ENCODE measurements at regions not wholly inside any gene's neighbourhood (a gene's known extent, or its start where the extent isn't known, plus 50 kb on each side); places are given as distances from the start of the nearest gene placed in this dataset.
A peak's percentile ranks its signal among the peaks of the same experiment; 100 is the strongest.
"Not testable (repeated sequence)": the region's sequence is repeated elsewhere in the genome, so short reads cannot be mapped to it uniquely, and the experiment has no call there.

GRCh38 chr6:142016666-142017065 is 116.1 kb upstream of the GJE1 start:
- DNase-seq (ENCODE audit: low spot score) = not testable (repeated sequence)

GRCh38 chr6:142015463-142015862 is 117.3 kb upstream of the GJE1 start:
- not testable (repeated sequence) for DNase-seq (ENCODE audit: low spot score)

GRCh38 chr6:142015011-142015410 is 117.7 kb upstream of the GJE1 start:
- DNase-seq (ENCODE audit: low spot score) = no peak

GRCh38 chr6:142014515-142014914 is 118.2 kb upstream of the GJE1 start:
- no peak for DNase-seq (ENCODE audit: low spot score)

DNA sequence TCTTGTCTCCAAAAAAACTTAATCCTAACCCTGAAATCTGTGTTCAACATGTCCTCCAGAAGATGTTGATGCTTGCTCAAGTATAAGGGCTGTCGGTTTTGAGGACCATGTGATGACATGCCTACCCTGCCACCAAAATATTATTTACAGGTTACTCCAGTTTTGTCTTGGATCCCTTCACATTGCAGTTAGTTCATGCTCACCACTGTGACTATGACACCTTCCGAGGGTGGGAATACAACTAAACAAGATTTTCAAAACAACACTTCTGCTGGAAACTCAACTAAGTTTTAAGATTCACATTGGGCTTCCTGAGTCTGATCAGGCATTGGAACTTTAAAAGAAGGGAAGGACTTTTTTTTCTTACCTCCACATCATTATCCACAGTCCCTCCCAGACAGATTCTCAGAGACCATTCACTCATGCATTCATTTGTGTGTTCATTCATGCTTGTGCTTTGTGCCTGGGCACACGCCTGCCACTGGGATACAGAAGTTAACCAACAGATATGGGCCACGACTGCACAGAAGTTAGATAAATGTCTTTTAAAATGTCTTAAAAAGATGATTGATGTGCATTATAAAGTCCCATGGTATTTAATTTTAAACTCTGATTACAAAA is 118.7 kb upstream of the GJE1 start:
- no peak for DNase-seq (ENCODE audit: low spot score)

GRCh38 chr6:142013287-142013686 is 119.4 kb upstream of the GJE1 start:
- DNase-seq (ENCODE audit: low spot score) = no peak

- DNase-seq (ENCODE audit: low spot score) = no peak
Measured at GRCh38 chr6:142011775-142012174, 121.0 kb upstream of the GJE1 start.

DNA sequence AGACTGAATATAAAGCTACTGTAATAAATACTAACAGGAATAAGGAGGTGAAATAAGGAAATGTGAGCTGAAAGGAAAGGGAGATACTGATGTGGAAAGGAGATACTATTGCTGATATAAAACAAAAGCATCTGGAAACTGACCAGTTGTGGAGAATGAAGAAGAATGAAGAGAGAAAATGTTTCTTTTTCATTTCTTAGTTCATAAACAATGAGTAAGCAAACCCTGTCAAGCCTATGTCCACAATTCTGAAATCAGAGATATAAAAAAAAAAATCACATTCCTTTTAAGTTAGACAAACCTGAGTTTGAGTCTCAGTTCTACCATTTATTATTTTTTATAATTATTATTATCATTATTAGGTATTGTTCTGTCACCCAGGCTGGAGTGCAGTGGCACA is 121.6 kb upstream of the GJE1 start:
- no peak for DNase-seq (ENCODE audit: low spot score)

DNA sequence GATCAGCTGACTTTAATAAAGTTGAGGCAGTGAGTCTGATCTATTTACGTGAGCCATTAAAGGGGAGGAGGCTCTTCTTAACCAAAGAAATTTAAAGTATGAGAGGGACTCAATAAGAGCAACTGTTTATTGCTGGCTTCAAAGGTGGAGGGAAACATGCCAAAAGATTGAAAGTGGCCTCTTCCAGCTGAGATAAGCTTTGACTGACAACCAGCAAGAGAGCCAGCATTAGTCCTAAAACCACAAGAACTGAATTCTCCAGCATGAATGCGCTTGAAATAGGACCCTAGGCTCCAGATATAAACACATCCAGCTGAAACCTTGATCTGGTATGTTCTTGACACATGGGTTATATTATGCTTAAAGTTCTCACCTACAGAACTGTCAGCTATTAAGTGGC is 123.1 kb upstream of the GJE1 start:
- DNase-seq (ENCODE audit: low spot score) = no peak

GRCh38 chr6:142008781-142009180 is 123.9 kb upstream of the GJE1 start:
- DNase-seq (ENCODE audit: low spot score) = no peak

GRCh38 chr6:142008016-142008735 is 124.5 kb upstream of the GJE1 start:
- DNase-seq (ENCODE audit: low spot score) = no peak

DNA sequence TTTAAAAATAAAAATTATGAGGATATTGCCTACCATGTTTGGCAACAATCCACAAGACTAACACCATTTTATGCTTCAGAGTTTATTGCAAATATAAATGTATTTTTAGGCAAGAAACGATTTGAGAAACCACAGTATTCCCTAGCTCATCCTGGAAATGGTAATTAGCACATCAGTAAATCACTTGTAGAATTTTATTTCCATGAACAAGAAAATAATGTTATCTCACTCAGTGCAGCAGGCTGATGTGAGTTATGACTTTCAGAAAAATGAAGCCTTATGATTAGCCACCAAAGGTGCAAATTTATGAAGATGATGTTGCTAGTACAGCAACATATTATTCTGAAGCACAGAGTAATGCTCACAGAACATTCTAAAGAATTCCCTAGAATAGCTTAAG is 127.7 kb upstream of the GJE1 start:
- no peak for DNase-seq (ENCODE audit: low spot score)

DNA sequence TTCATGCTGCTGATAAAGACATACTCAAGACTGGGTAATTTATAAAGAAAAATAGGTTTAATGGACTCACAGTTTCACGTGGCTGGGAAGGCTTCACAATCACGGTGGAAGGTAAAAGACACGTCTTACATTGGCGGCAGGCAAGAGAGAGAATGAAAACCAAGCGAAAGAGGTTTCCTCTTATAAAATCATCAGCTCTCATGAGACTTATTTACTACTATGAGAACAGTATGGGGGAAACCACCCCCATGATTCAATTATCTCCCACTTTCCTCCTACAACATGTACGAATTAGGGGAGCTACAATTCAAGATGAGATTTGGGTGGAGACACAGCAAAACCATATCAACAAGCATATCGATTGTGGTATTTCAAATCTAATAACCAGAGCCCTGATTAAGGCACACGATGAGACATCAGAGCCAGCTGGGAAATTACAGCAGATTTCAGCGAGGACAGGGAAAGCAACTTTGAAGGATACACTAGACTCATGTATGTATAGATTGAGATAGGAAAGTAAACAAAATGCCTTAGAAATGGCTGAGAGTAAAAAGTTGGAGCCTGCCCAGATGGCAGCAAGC is 129.8 kb upstream of the GJE1 start:
- no peak for DNase-seq (ENCODE audit: low spot score)

- DNase-seq (ENCODE audit: low spot score) = no peak
Measured at GRCh38 chr6:141996823-141997222, 135.9 kb upstream of the GJE1 start.

DNA sequence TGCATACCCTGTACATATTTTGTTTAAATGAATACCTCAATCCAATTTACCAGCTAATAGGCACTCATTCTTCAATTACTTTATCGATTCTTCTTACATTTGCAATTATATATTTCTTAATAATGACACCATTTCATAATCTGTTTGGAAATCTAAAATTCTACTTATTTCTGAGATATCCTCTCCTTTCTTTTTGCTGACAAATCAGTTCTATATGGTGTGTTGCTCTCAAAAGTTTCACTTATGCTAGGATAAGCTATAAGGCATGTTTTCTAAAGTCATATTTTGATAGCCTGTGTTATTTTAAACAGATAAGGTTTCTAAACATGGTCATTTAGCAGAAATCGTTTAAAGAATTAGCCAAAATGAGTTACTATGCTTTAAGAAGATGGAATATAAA is 140.6 kb upstream of the GJE1 start:
- no peak for DNase-seq (ENCODE audit: low spot score)

DNA sequence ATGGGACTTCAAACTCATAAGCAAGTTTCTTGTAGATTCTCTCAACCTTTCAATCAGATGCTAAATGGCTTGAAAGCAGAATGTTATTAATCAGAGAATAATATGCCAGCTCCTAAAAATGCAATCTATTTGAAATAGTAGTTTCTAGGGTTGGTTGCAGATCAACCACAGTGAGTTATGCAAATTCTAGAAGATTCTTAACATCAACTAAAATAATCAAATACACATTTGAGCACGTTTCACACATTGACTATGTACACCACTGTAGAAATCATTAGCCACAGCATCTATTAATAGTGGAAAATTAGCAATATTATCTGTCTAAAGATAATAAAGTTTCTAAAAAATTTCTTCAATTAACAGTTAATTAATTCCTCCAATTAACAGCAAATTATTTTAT is 141.9 kb upstream of the GJE1 start:
- DNase-seq (ENCODE audit: low spot score) = no peak

DNA sequence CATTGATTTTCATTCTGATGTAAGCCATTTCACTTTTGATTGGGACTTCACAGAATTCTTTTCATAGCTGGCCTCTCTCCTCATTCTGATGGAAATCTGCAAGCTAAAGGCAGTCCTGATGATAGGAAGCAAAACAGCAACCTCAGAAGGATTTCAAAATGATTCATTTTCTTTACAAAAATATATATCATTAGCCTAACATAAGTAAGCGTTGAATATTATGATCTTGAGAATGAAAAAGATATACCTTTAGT is 143.1 kb upstream of the GJE1 start:
- DNase-seq (ENCODE audit: low spot score) = no peak

DNA sequence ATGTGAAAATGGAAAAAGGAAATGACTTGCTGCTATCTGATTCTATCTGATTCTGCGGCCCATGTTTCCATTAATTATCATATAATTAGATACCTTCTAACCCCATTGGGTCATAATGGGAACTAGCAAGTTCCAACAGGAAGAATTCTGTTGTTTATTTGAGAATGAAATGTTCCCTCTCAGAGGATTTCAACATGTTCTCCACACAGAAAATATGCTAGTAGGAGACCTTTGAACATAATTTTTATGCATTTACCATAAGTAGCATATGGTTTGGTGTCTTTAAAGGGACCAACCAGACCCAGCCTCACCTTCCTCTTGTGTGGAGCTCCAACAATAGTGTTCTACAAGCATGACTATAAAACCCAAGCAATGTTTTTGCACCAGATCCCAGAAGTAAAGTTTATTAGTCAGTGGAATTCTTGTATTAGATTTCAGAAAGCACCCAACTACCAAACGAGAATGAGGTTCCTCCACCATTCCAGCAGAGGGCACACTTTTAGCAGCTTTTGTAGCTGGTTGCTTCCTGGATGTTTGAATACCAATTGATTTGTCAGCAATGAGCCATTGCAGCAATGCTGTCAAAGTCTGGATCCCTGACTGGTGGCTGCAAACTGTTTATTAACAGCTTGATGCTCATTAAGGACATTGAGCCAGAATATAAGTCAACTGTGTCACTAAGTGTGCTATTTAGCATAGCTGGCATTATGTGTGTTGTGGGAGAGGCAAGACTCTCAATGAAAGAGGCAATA is 143.6 kb upstream of the GJE1 start:
- DNase-seq (ENCODE audit: low spot score) = peak; percentile 7

DNA sequence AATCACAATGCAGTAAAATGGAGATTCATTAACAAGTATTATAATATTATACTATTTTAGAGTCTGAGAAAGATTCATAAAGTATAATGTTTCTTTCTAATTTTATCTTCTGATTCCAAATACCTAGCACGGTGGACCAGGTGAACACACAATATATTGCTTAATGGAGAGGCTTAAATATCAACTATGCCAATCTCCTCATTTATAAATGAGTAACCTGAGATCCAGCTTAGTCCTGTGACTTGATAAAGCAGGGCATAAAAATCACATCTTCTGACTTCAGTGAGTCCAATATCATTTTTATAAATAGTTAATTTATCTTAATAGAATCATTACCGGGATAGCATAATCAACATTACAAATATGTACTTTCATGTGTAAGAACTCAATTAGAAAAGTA is 144.4 kb upstream of the GJE1 start:
- no peak for DNase-seq (ENCODE audit: low spot score)

DNA sequence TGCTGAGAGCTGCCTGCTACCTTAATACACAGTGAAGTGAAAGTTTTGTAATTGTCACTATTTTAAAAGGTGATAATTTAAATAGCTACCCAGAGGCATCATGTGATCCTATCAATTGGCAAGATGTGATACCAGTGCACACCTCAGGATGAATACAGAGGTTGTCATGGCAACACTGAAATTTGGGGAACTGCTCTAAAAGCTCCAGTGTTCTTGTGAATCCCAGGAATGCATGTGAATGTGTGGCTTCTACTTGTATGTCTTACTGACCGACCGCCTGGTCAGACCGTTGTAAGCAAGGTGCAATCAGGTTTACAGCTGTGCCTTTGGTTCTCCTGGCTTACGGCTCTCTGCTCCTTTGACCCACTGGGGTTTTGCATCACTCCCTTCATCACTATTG is 146.3 kb upstream of the GJE1 start:
- DNase-seq (ENCODE audit: low spot score) = no peak

GRCh38 chr6:141981190-141981589 is 151.5 kb upstream of the GJE1 start:
- DNase-seq (ENCODE audit: low spot score) = no peak

GRCh38 chr6:141977782-141978181 is 154.9 kb upstream of the GJE1 start:
- DNase-seq (ENCODE audit: low spot score) = no peak

DNA sequence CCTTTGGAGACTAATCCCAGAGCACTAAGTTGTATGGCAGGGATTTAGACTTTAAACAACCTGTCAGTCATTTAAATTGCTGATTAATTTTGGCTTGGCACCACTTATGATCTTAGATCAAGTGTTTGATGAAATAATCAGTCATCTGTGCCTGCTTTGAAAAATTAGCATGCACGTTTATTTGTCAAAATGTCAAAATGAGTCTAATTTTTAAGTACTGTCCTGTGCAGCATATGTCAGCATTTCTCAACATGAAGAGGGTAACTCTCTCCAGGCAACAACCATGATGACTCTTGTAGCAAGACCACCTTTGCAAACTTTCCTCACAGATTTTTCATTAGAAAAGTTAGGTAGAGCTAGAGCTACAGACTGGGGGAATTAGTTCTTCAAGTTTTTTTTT is 155.7 kb upstream of the GJE1 start:
- no peak for DNase-seq (ENCODE audit: low spot score)
